NOMO-1 (cell line): ENCODE measurements at regions not wholly inside any gene's neighbourhood (a gene's known extent, or its start where the extent isn't known, plus 50 kb on each side); places are given as distances from the start of the nearest gene placed in this dataset.
A peak's percentile ranks its signal among the peaks of the same experiment; 100 is the strongest.
"Not testable (repeated sequence)": the region's sequence is repeated elsewhere in the genome, so short reads cannot be mapped to it uniquely, and the experiment has no call there.

ENCODE experiments used
- DNase-seq, 2 experiments: peaks; one replicate each; lab custom pipeline; 2025; ENCODE audit not compliant: unreplicated experiment in 2 of 2; lab: John Stamatoyannopoulos, UW

GRCh38 chr10:120749072-120749471 is 102.1 kb upstream of the WDR11 start:
- DNase-seq = no peak

DNA sequence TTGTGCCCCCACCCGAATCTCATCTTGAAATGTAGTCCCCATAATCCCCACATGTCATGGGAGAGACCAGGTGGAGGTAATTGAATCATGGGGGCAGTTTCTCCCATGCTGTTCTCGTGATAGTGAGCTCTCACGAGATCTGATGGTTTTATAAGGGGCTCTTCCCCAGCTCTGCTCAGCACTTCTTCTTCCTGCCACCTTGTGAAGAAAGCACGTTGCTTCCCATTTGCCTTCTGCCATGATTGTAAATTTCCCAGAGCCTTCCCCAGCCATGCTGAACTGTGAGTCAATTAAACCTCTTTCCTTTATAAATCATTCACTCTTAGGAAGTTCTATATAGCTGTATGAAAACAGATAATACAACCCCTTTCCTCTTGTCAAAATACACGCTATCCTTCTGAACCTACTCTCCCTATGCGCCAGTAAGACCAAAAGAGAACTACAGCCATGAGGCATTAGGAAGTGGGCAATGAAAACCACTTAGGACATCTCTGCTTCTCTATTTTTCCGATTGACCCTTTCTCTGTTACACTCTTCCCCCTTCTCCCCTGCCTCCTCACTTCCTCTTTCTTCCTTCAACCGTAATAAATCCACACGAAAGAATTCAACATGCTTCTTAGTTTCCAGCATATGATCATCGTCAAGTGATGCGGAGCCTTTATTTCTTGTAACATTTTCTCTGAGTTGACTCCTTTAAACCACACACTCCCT is 101.2 kb upstream of the WDR11 start:
- DNase-seq = peak; percentile 79 to 96

GRCh38 chr10:120755771-120756170 is 95.4 kb upstream of the WDR11 start:
- peak in 1 of 2 experiments; percentile 5 for DNase-seq

DNA sequence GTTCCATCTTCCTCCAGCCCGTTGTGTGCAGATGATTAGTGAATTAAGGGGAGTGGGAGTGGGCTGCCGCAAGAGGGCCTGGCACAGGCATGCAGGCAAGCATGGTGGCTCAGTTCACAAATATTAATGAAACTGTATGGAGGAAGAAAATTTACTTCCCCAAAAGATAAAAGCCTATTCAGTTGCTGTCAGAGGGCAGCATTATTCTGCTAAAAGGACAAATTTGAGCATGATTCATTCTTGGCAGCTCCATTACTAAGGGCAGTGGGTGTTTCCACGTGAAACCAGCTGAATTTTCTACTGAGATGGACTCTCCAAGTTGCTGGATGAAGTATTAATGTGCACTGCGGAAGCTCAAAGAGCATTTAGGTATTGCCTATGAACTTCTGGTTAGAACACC is 90.9 kb upstream of the WDR11 start:
- DNase-seq = peak; percentile 53 to 60

- no peak for DNase-seq
These were observed 89.2 kb upstream of the WDR11 start for GRCh38 chr10:120761951-120762350.

GRCh38 chr10:120765226-120765803 is 85.8 kb upstream of the WDR11 start:
- no peak for DNase-seq

DNA sequence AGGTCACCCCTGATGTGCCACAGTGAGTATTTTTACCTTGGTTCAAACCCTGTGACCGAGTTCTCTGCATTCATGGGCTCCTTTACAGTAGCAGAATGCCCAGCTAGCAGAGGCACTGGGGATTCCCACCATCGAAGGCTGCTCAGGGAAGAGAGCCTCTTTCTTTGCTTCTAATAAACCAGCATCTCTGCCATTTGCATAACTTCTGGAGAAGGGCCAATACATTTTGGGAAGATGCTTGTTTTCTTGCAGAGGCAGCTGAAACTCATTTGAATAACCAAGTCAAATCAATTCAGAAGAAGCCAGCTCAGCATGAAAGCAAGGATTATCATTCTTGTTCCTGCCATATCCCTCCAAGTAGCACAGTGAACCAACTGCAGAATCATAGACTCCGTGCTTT is 82.9 kb upstream of the WDR11 start:
- no peak for DNase-seq

DNA sequence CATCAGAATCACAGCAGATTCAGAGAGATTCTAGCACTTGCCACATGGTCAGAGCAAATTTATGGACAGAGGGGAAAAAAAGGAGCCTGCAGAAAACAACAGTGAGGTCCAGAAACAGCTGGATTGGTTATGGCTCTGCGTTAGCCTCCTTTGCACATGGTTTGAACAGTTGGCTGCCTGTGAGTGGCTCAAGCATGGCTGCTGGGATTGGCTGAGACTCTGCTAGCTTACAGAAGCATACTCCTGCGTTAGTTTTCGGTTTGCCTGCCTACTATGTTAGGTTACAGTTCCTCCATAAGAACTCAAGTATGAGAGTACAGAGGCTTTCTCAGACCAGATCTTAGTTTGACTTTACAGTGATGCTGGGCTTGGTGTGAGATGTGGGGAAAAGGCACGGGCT is 80.7 kb upstream of the WDR11 start:
- no peak for DNase-seq

- DNase-seq = no peak
These were observed 74.7 kb upstream of the WDR11 start for GRCh38 chr10:120776442-120776841.

DNA sequence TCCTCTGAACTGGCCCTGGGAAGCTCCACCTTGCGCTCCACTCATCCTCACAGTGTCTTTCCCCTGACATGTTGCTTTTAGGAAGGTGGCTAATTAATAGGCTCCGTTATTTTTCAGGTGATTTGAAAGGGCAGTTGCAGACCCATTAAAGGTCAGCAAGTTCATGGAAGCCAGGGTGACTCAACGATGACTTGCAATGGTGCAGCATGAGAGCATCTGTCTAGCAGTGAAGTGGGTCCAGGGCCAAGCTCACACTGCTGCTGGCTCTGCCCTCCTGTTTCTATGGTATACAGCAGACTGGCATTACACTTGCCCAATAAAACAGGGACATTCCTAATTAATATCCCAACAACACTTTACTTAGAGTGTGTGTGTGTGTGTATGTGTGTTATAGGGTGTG is 68.8 kb upstream of the WDR11 start:
- DNase-seq = no peak

GRCh38 chr10:120783098-120783497 is 68.1 kb upstream of the WDR11 start:
- DNase-seq = no peak

- DNase-seq = no peak
These were observed 67.3 kb upstream of the WDR11 start for GRCh38 chr10:120783867-120784266.

GRCh38 chr10:120788771-120789170 is 62.4 kb upstream of the WDR11 start:
- no peak for DNase-seq

DNA sequence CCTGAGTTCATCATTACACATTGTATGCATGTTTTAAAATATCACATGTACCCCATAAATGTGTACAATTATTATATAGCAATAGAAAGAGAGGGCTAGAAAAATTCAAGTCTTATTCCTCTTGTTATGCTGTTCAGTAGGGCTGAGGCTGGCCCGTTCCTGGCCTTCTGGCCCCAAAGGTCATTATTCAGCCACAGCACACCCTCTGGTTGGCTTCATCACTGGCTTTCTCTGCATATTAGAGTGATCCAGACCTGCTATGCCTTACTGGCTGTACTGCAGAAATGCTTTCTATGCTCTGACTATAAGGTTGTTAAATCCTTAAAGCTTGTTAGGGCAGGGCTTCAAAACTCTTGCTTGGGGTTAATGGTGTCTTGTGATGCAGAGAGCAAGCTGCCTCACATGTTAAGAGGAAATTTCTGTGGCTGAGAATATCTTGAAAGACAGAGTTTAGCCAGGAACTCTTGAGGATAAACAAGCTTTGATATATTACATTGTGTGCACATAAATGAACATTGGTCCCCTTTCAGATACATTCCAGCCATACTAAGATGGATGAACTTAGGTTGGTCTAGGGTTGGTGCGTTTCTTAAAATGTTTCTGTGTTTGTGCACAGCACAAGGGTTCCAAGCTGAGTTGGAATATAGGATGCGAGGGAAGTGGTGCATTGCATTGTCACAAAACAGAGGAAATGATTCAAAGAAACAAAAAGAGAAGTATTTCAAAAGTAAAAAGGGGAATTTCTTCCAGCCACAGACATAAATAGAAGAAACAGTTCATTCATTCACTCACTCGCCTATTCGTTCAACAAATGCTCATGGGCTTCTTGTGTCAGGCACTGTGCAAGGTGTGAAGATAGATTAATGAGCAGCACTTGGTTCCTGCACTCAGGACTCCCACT is 61.6 kb upstream of the WDR11 start:
- peak in 1 of 2 experiments; percentile 70 for DNase-seq

GRCh38 chr10:120791316-120791715 is 59.8 kb upstream of the WDR11 start:
- no peak for DNase-seq

DNA sequence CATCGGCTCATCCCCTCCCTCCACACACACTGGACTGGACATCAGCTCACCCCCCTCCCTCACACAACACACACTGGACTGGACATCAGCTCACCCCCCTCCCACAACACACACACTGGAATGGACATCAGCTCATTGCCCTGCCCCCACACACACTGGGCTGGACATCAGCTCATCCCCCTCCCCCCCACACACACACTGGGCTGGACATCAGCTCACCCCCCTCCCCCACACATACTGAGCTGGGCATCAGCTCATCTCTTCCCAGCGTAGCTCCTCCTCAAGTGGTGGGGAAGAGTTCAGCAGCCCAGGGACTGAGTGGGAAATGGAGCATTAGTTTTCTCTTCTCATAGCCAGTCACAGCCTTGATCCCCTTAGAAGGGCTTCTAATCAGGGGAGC is 58.1 kb upstream of the WDR11 start:
- no peak for DNase-seq

DNA sequence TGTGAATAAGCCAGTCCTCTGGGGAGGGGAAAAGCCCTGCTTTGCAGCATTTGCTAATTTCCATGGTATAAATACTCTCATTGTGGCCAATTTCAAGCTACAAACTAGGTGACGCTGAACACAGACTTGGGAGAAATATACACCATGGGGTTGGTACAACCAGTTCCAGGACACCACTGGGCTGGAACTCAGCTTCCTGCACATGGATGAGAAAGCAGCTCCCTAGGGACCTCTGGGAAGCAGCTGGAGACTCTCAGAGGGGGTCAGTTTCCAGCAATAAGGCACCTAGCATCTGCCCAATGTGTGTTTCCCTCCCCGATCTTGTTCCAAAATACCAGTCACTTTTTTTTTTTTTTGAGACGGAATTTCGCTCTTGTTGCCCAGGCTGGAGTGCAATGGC is 56.8 kb upstream of the WDR11 start:
- DNase-seq = no peak

DNA sequence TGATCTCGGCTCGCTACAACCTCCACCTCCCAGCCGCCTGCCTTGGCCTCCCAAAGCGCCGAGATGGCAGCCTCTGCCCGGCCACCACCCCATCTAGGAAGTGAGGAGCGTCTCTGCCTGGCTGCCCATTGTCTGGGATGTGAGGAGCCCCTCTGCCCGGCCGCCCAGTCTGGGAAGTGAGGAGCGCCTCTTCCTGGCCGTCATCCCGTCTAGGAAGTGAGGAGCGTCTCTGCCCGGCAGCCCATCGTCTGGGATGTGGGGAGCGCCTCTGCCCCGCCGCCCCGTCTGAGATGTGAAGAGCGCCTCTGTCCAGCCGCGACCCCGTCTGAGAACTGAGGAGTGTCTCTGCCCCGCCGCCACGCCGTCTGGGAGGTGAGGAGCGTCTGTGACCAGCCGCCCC is 52.9 kb upstream of the WDR11 start:
- not testable (repeated sequence) for DNase-seq

DNA sequence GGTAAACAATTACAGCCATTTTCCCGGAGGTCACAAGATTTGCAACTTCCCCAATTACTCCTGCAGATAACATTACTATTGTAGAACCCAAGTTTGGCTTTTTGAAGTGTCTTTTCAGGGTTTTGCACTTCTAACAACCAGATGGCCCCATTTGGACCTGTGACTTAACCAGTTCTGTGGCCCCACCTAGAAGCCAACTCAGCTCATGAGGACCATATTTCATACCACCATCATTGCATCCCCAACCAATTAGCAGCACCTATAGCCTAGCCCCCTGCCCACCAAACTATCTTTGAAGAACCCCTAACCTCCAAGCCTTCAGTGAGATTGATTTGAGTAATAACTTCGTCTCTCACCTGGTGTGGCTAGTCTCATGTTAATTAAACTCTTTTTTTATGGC is 51.3 kb upstream of the WDR11 start:
- no peak for DNase-seq

- DNase-seq = no peak
These were observed 50.4 kb upstream of the WDR11 start for GRCh38 chr10:120800528-120801323.
